A549 (cell line): ENCODE measurements at regions not wholly inside any gene's neighbourhood (a gene's known extent, or its start where the extent isn't known, plus 50 kb on each side); places are given as distances from the start of the nearest gene placed in this dataset.

Experiments used
- ATAC-seq, 2 experiments: fragments of 200-7000 bp in 1 of 2; fragments of >200 bp in 1 of 2; cut with Nextera tagmentation in 1 of 2; cut with Tn5 transposase in 1 of 2; 3 replicates each; pipeline versions ENCODE4 v1.8.0 to v1.9.1; 2018 to 2020; ENCODE audit warnings: mild to moderate bottlenecking in 1 of 2, moderate library complexity in 1 of 2
- CTCF ChIA-PET: fragments of 300-600 bp; sonication (Branson Sonifier 250); formaldehyde crosslinking; extraction: SDS; loops from one replicate; lab custom pipeline; 2021; ENCODE audit warnings: antibody characterized with exemption, inconsistent platforms; lab: Yijun Ruan, JAX
- POLR2A ChIA-PET: fragments of 350-600 bp; formaldehyde crosslinking; extraction: SDS; loops from one replicate; lab custom pipeline; 2021; ENCODE audit warnings: antibody characterized with exemption, inconsistent platforms; lab: Yijun Ruan, JAX
- DNase-seq, 2 experiments: peaks; one replicate each; pipeline versions ENCODE4 v3.0.0 to v3.0.0-alpha.2; 2011 to 2016; ENCODE audit warnings: low read depth in 1 of 2, low spot score in 1 of 2
- FAIRE-seq: peaks from 2 replicates; lab custom pipeline; 2011; peaks lifted over from hg19 to GRCh38; lab: Jason Lieb, UNC
- H3K27ac ChIP-seq, 2 experiments: fragments of >200 bp; sonication (Bioruptor Twin); formaldehyde crosslinking; 3 replicates each; pipeline ENCODE4 v1.5.1; 2016 to 2017
- H3K4me1 ChIP-seq: fragments of >200 bp; sonication (Bioruptor Twin); formaldehyde crosslinking; 3 replicates; pipeline ENCODE4 v1.6.1; 2016
- H3K4me2 ChIP-seq: fragments of >200 bp; sonication (Bioruptor Twin); formaldehyde crosslinking; 3 replicates; pipeline ENCODE4 v1.6.1; 2016
- H3K4me3 ChIP-seq: fragments of >200 bp; sonication (Bioruptor Twin); formaldehyde crosslinking; 3 replicates; pipeline ENCODE4 v1.5.1; 2016
- H3K9me3 ChIP-seq: fragments of >200 bp; sonication (Bioruptor Twin); formaldehyde crosslinking; 3 replicates; pipeline ENCODE4 v1.6.1; 2016
- BHLHE40 ChIP-seq: IDR thresholded peaks from 2 replicates; pipeline ENCODE4 v1.6.1; 2012; ENCODE audit warnings: low read depth, low read length, inconsistent platforms
- CBX8 ChIP-seq: fragments of 200-600 bp; sonication (generic); IDR thresholded peaks from 2 replicates; pipeline ENCODE4 v1.6.1; 2016
- EHF ChIP-seq: fragments of 250-450 bp; sonication (Bioruptor Pico); IDR thresholded peaks from 2 replicates; pipeline ENCODE4 v1.5.0; 2020; ENCODE audit warnings: mild to moderate bottlenecking
- ELK1 ChIP-seq: fragments of 150-350 bp; IDR thresholded peaks from 2 replicates; pipeline ENCODE4 v1.6.1; 2014; ENCODE audit warnings: low read depth, mild to moderate bottlenecking, low read length
- FOSL2 ChIP-seq, 2 experiments: fragments of 450-650 bp in 1 of 2; fragments of >200 bp in 1 of 2; sonication (Bioruptor Twin) in 1 of 2; formaldehyde crosslinking; IDR thresholded peaks; 2 replicates each; pipeline versions ENCODE4 v1.5.0 to v1.6.1; 2016 to 2020; ENCODE audit warnings: mild to moderate bottlenecking in 1 of 2, moderate library complexity in 1 of 2
- GATA3 ChIP-seq: IDR thresholded peaks from 2 replicates; pipeline ENCODE4 v1.6.1; 2012; ENCODE audit warnings: borderline replicate concordance
- KDM1A ChIP-seq: fragments of 200-600 bp; sonication (generic); IDR thresholded peaks from 2 replicates; pipeline ENCODE4 v1.6.1; 2016; ENCODE audit warnings: low read depth, mild to moderate bottlenecking
- PHF8 ChIP-seq: fragments of 200-600 bp; sonication (generic); IDR thresholded peaks from 2 replicates; pipeline ENCODE4 v1.6.1; 2016; ENCODE audit warnings: low read depth, mild to moderate bottlenecking, antibody characterized with exemption, moderate library complexity, borderline replicate concordance
- RARB ChIP-seq: fragments of 250-450 bp; sonication (Bioruptor Pico); IDR thresholded peaks from 2 replicates; pipeline ENCODE4 v1.8.0; 2021; ENCODE audit warnings: mild to moderate bottlenecking, moderate library complexity
- REST ChIP-seq: fragments of 200-600 bp; sonication (generic); IDR thresholded peaks from 2 replicates; pipeline ENCODE4 v1.6.1; 2016; ENCODE audit warnings: antibody characterized with exemption, mild to moderate bottlenecking, moderate library complexity
- RFX5 ChIP-seq: fragments of 450-650 bp; IDR thresholded peaks from 2 replicates; pipeline ENCODE4 v1.7.1; 2014; ENCODE audit warnings: antibody characterized with exemption, mild to moderate bottlenecking, moderate library complexity
- SMC3 ChIP-seq: fragments of >200 bp; sonication (Bioruptor Twin); formaldehyde crosslinking; IDR thresholded peaks from 3 replicates; pipeline ENCODE4 v1.6.1; 2018; ENCODE audit warnings: inconsistent platforms
- ZNF302 ChIP-seq: fragments of 250-450 bp; sonication (Bioruptor Pico); IDR thresholded peaks from 2 replicates; pipeline ENCODE4 v1.9.0; 2021; ENCODE audit warnings: inconsistent platforms, mild to moderate bottlenecking, moderate library complexity
- WGBS: methylation state at CpG from one replicate; pipeline ENCODE4 v1.1.6; 2017; ENCODE audit errors: missing lambda C conversion rate; 5-methylcytosine and 5-hydroxymethylcytosine counted together

DNA sequence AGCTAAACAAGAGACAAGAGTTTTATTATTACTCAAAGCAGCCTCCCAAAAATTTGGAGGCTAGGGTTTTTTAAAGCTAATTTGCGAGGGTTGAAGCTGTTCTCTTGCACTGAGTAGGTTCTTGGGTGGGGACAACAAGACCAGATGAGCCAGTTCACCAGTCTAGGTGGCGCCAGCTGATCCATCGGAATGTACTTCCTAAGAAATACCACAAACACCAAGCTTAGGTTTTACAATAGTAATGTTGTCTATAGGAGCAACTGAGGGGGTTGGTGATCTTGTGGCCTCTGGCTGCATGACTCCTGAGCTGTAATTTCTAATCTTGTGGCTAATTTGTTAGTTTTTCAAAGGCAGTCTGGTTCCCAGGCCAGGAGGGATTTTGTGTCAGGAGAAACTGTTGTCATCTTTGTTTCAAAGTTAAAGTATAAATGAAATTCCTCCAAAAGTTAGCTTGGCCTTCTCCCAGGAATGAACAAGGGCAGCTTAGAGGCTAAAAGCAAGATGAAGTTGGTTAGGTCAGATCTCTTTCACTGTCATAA lies 130.6 kb downstream of the SLC7A11 start:
- DNase-seq: no peak
- ChIA-PET POLR2A (interaction anchor here (0.6 kb wide), 1 partner anchor 627 kb away, joined by 3 read pairs; no protein-coding TSS in a partner anchor), CTCF (interaction anchor here (1.0 to 1.4 kb wide), 3 partner anchors 8 to 76 kb away, joined by 3 to 8 read pairs (median 3); no protein-coding TSS in a partner anchor)
- TF ChIP-seq PHF8: no peak
- no peak for TF ChIP-seq FOSL2 (IDR thresholded peaks at IDR 0.05)
- TF ChIP-seq FOSL2 (CRISPR knock-in tag; IDR thresholded peaks at IDR 0.05): no peak
- ATAC-seq: no peak
- no peak overlapping the region for H3K27ac ChIP-seq
- no peak overlapping the region for H3K4me3 ChIP-seq
- FAIRE-seq: no peak
- no peak overlapping the region for H3K4me2 ChIP-seq
- H3K9me3 ChIP-seq: no peaks in the 10 kb centered on the region
- WGBS: 86% methylated on average over 3 of the region's 3 CpGs
- no peaks in the 10 kb centered on the region for H3K4me1 ChIP-seq

- 3% methylated on average over 1 of the region's 1 CpG for WGBS
- POLR2A ChIA-PET: no interaction called here
- H3K4me1 ChIP-seq: no peaks in the 10 kb centered on the region
- CTCF ChIA-PET: interaction anchor here (1.0 to 1.4 kb wide), 3 partner anchors 9 to 75 kb away, joined by 3 to 8 read pairs (median 3); no protein-coding TSS in a partner anchor
- ATAC-seq: no peak
- DNase-seq: no peak
- no peaks in the 10 kb centered on the region for H3K9me3 ChIP-seq
- FAIRE-seq: no peak
- TF ChIP-seq CBX8 (no peak), EHF (CRISPR knock-in tag) (no peak), ZNF302 (CRISPR knock-in tag) (no peak), ELK1 (no peak)
- TF ChIP-seq, all 56 proteins: peak for 0
- H3K4me3 ChIP-seq: no peak overlapping the region
- no peak overlapping the region for H3K27ac ChIP-seq
- H3K4me2 ChIP-seq: no peak overlapping the region
Measured at GRCh38 chr4:138110815-138111214, 131.3 kb downstream of the SLC7A11 start.

DNA sequence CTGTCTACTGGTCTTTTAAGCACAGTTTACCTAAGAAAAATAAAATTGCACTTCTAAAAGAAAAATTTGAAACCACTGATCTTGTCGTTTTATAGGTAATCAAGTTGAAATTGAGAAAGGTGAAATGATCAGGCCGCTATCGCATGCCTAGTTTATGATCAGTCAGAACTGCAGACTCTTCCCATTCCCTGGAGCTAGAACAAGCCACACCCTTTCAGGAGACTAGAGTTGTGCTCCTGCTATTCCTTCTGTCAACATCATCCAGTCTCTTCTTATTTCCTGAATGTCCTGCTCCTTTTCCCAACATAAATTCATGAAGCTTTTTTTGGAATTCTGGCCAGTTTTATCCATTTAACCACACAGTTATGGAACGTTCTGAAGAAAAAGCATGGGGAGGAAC lies 135.1 kb downstream of the SLC7A11 start:
- 78% methylated on average over 4 of the region's 4 CpGs for WGBS

More for the DNA sequence above, 135.1 kb downstream of the SLC7A11 start:
- H3K27ac ChIP-seq: no peak overlapping the region
- no peak for DNase-seq
- no peak for FAIRE-seq
- CTCF ChIA-PET: interaction anchor here (0.6 to 2.1 kb wide), 2 partner anchors 16 to 72 kb away, joined by 3 to 7 read pairs; no protein-coding TSS in a partner anchor
- no peak overlapping the region for H3K4me3 ChIP-seq
- POLR2A ChIA-PET: no interaction called here
- TF ChIP-seq KDM1A (no peak), SMC3 (no peak), ELK1 (no peak), REST (no peak), RFX5 (no peak), RARB (CRISPR knock-in tag) (no peak), BHLHE40 (no peak), GATA3 (no peak)
- H3K4me2 ChIP-seq: no peak overlapping the region
- H3K9me3 ChIP-seq: no peaks in the 10 kb centered on the region
- no peak for ATAC-seq
- H3K4me1 ChIP-seq: no peaks in the 10 kb centered on the region
